ENCODE measurements at regions not wholly inside any gene's neighbourhood (a gene's known extent, or its start where the extent isn't known, plus 50 kb on each side); places are given as distances from the start of the nearest gene placed in this dataset.

DNA sequence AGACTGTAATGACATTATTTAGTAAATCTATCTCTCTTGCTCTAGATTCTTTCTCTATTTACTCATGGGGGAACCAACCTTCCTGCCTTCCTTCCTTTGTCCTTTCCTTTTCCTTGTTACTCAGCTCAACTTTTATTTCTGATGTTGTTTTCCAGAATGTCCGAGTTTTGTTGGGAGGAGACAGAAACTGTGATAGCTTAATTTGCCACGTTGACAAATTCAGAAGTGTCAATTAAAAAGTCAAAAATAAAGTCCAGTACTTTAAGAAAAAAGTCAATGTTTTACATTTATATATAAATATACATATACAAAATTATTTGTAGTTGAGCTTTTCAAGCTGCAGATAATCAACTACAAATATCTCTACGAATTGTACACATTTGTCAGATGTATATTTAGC lies 1187.7 kb downstream of the ADGRL3 start:
- H3K4me1 ChIP-seq (ENCODE audit: insufficient read depth, low read length) = no peaks in the 10 kb centered on the region
- no peak overlapping the region for H2AFZ ChIP-seq (ENCODE audit: low read length)
- H3K9me3 ChIP-seq (ENCODE audit: low read depth, low read length) = no peaks in the 10 kb centered on the region
- no peaks in the 10 kb centered on the region for H3K27me3 ChIP-seq (ENCODE audit: insufficient read depth, low read length)
- TF ChIP-seq, protein P1, sequence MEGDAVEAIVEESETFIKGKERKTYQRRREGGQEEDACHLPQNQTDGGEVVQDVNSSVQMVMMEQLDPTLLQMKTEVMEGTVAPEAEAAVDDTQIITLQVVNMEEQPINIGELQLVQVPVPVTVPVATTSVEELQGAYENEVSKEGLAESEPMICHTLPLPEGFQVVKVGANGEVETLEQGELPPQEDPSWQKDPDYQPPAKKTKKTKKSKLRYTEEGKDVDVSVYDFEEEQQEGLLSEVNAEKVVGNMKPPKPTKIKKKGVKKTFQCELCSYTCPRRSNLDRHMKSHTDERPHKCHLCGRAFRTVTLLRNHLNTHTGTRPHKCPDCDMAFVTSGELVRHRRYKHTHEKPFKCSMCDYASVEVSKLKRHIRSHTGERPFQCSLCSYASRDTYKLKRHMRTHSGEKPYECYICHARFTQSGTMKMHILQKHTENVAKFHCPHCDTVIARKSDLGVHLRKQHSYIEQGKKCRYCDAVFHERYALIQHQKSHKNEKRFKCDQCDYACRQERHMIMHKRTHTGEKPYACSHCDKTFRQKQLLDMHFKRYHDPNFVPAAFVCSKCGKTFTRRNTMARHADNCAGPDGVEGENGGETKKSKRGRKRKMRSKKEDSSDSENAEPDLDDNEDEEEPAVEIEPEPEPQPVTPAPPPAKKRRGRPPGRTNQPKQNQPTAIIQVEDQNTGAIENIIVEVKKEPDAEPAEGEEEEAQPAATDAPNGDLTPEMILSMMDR (IDR thresholded peaks at IDR 0.05; ENCODE audit: extremely low read depth, low read depth, low read length) = no peak
- no peak for DNase-seq (ENCODE audit: insufficient read length, low spot score, missing footprints)
- H3K4me2 ChIP-seq (ENCODE audit: insufficient read depth, low read length) = no peak overlapping the region
- H3K79me2 ChIP-seq (ENCODE audit: insufficient read depth, low read length) = no peaks in the 10 kb centered on the region
- H3K27ac ChIP-seq (ENCODE audit: low read depth, low read length) = no peak overlapping the region
- H3K36me3 ChIP-seq (ENCODE audit: insufficient read depth, low read length) = no peaks in the 10 kb centered on the region
- H3K4me3 ChIP-seq (ENCODE audit: insufficient read depth, low read length) = no peak overlapping the region
- H4K20me1 ChIP-seq (ENCODE audit: insufficient read depth, low read length) = no peaks in the 10 kb centered on the region

DNA sequence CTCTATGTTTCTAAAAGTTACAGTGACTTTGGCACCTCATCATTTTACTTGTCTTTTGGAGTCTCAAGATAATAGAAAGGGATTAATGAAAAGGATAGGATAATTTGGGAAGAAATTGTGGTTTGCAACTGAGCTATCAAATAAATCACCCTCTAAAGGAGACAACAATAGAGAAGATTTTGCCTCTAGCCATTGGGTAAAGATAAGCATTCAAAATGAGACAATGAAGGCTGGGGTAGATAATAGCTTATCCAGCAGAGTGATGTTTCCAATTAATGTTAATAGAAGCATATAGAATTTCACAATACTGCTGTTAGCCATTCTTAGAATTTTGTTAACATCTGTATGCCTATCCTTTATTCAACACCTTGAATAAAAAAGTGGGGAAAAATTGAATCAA lies 1177.6 kb downstream of the ADGRL3 start:
- Histone ChIP-seq H2AFZ (ENCODE audit: low read length) (no peak overlapping the region), H3K79me2 (ENCODE audit: insufficient read depth, low read length) (no peaks in the 10 kb centered on the region), H3K4me1 (ENCODE audit: insufficient read depth, low read length) (no peaks in the 10 kb centered on the region), H3K4me3 (ENCODE audit: insufficient read depth, low read length) (no peak overlapping the region), H3K36me3 (ENCODE audit: insufficient read depth, low read length) (no peaks in the 10 kb centered on the region), H3K9me3 (ENCODE audit: low read depth, low read length) (no peaks in the 10 kb centered on the region), H3K4me2 (ENCODE audit: insufficient read depth, low read length) (no peak overlapping the region), H4K20me1 (ENCODE audit: insufficient read depth, low read length) (no peaks in the 10 kb centered on the region), H3K27me3 (ENCODE audit: insufficient read depth, low read length) (no peaks in the 10 kb centered on the region), H3K27ac (ENCODE audit: low read depth, low read length) (no peak overlapping the region)
- DNase-seq (ENCODE audit: insufficient read length, low spot score, missing footprints) = no peak
- TF ChIP-seq, protein P1 (IDR thresholded peaks at IDR 0.05; ENCODE audit: extremely low read depth, low read depth, low read length) = no peak

DNA sequence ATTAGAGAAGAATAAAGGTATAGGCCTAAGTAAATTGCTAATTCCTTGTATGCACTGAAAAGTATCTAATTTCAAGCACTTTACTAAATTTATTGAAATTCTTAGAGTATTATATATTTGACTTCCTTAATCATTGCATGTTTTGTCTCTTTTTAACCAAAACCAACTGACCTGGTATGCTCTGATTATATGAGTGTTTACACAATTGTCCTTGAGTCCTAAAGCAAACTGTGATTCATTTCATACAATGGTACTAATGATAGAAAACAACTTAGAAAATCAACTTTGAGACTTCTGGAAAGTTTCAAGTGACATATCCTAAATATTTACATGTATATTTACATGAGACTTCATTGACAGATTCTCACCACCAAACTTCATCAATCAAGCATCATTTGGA lies 1177.1 kb downstream of the ADGRL3 start:
- H3K4me1 ChIP-seq (ENCODE audit: insufficient read depth, low read length) = no peaks in the 10 kb centered on the region
- no peak overlapping the region for H3K27ac ChIP-seq (ENCODE audit: low read depth, low read length)
- H3K36me3 ChIP-seq (ENCODE audit: insufficient read depth, low read length) = no peaks in the 10 kb centered on the region
- H3K79me2 ChIP-seq (ENCODE audit: insufficient read depth, low read length) = no peaks in the 10 kb centered on the region
- no peaks in the 10 kb centered on the region for H3K9me3 ChIP-seq (ENCODE audit: low read depth, low read length)
- TF ChIP-seq, protein P1 (IDR thresholded peaks at IDR 0.05; ENCODE audit: extremely low read depth, low read depth, low read length) = no peak
- H3K4me2 ChIP-seq (ENCODE audit: insufficient read depth, low read length) = no peak overlapping the region
- H4K20me1 ChIP-seq (ENCODE audit: insufficient read depth, low read length) = no peaks in the 10 kb centered on the region
- no peak for DNase-seq (ENCODE audit: insufficient read length, low spot score, missing footprints)
- no peak overlapping the region for H3K4me3 ChIP-seq (ENCODE audit: insufficient read depth, low read length)
- no peak overlapping the region for H2AFZ ChIP-seq (ENCODE audit: low read length)
- no peaks in the 10 kb centered on the region for H3K27me3 ChIP-seq (ENCODE audit: insufficient read depth, low read length)

DNA sequence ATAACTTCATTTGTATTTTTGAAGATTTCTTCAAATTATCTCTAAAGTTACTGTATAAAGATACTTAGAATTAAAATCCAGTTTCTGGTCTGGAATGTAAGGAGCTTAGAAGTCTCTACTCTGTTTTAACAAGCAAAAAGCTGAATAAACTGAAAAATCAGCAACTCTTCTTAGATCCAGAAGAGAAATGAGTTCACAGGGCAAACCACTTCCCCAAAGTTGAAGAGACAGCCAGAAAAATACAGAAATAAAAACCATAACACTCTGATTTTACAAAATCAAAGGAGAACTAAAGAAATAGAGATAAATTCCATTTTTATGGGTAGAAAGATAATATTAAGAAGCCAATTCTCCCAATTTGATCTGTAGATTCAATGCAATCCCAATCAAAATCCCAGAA lies 1166.8 kb downstream of the ADGRL3 start:
- H3K27ac ChIP-seq (ENCODE audit: low read depth, low read length) = no peak overlapping the region
- no peaks in the 10 kb centered on the region for H3K9me3 ChIP-seq (ENCODE audit: low read depth, low read length)
- no peak overlapping the region for H3K4me3 ChIP-seq (ENCODE audit: insufficient read depth, low read length)
- no peaks in the 10 kb centered on the region for H3K36me3 ChIP-seq (ENCODE audit: insufficient read depth, low read length)
- no peaks in the 10 kb centered on the region for H4K20me1 ChIP-seq (ENCODE audit: insufficient read depth, low read length)
- H3K4me1 ChIP-seq (ENCODE audit: insufficient read depth, low read length) = no peaks in the 10 kb centered on the region
- no peaks in the 10 kb centered on the region for H3K79me2 ChIP-seq (ENCODE audit: insufficient read depth, low read length)
- no peak overlapping the region for H2AFZ ChIP-seq (ENCODE audit: low read length)
- DNase-seq (ENCODE audit: insufficient read length, low spot score, missing footprints) = no peak
- H3K27me3 ChIP-seq (ENCODE audit: insufficient read depth, low read length) = no peaks in the 10 kb centered on the region
- TF ChIP-seq, protein P1 (IDR thresholded peaks at IDR 0.05; ENCODE audit: extremely low read depth, low read depth, low read length) = no peak
- no peak overlapping the region for H3K4me2 ChIP-seq (ENCODE audit: insufficient read depth, low read length)

All from osteoblast (primary cell).